ENCODE measurements at regions not wholly inside any gene's neighbourhood (a gene's known extent, or its start where the extent isn't known, plus 50 kb on each side); places are given as distances from the start of the nearest gene placed in this dataset.

GRCh38 chr13:81781471-81781870 is 1440.5 kb upstream of the SPRY2 start:
- no peak for ATAC-seq
- DNase-seq = no peak

- DNase-seq = no peak
- no peak for ATAC-seq
These were observed 1439.0 kb upstream of the SPRY2 start for GRCh38 chr13:81779876-81780275.

- DNase-seq (no peak), ATAC-seq (no peak)
These were observed 1437.4 kb upstream of the SPRY2 start for GRCh38 chr13:81778350-81778749.

GRCh38 chr13:81773263-81773662 is 1432.3 kb upstream of the SPRY2 start:
- DNase-seq (no peak), ATAC-seq (no peak)

GRCh38 chr13:81771951-81772350 is 1431.0 kb upstream of the SPRY2 start:
- ATAC-seq (no peak), DNase-seq (no peak)

- ATAC-seq (no peak), DNase-seq (no peak)
These were observed 1430.1 kb upstream of the SPRY2 start for GRCh38 chr13:81770868-81771505.

- no peak for DNase-seq
- ATAC-seq = no peak
These were observed 1421.5 kb upstream of the SPRY2 start for GRCh38 chr13:81762449-81762848.

GRCh38 chr13:81760316-81760715 is 1419.4 kb upstream of the SPRY2 start:
- DNase-seq (no peak), ATAC-seq (no peak)

GRCh38 chr13:81757348-81757970 is 1416.5 kb upstream of the SPRY2 start:
- ATAC-seq = no peak
- no peak for DNase-seq

GRCh38 chr13:81745391-81745790 is 1404.5 kb upstream of the SPRY2 start:
- ATAC-seq (no peak), DNase-seq (no peak)

- DNase-seq (no peak), ATAC-seq (no peak)
These were observed 1397.4 kb upstream of the SPRY2 start for GRCh38 chr13:81738364-81738763.

GRCh38 chr13:81726037-81726726 is 1385.3 kb upstream of the SPRY2 start:
- DNase-seq (no peak), ATAC-seq (no peak)

GRCh38 chr13:81722456-81722855 is 1381.5 kb upstream of the SPRY2 start:
- no peak for ATAC-seq

GRCh38 chr13:81721400-81721799 is 1380.5 kb upstream of the SPRY2 start:
- no peak for DNase-seq
- no peak for ATAC-seq

More at GRCh38 chr13:81722456-81722855, 1381.5 kb upstream of the SPRY2 start:
- no peak for DNase-seq

GRCh38 chr13:81714513-81714912 is 1373.6 kb upstream of the SPRY2 start:
- no peak for DNase-seq
- no peak for ATAC-seq

GRCh38 chr13:81713201-81713600 is 1372.3 kb upstream of the SPRY2 start:
- ATAC-seq = no peak
- no peak for DNase-seq

GRCh38 chr13:81697826-81698225 is 1356.9 kb upstream of the SPRY2 start:
- DNase-seq = no peak
- no peak for ATAC-seq

GRCh38 chr13:81686877-81687276 is 1346.0 kb upstream of the SPRY2 start:
- DNase-seq (no peak), ATAC-seq (no peak)

GRCh38 chr13:81683521-81683920 is 1342.6 kb upstream of the SPRY2 start:
- ATAC-seq = no peak
- no peak for DNase-seq

- no peak for ATAC-seq
These were observed 1341.2 kb upstream of the SPRY2 start for GRCh38 chr13:81682081-81682630.

GRCh38 chr13:81677857-81678256 is 1336.9 kb upstream of the SPRY2 start:
- ATAC-seq = no peak

More at GRCh38 chr13:81682081-81682630, 1341.2 kb upstream of the SPRY2 start:
- no peak for DNase-seq

GRCh38 chr13:81676008-81676407 is 1335.1 kb upstream of the SPRY2 start:
- DNase-seq = no peak

More at GRCh38 chr13:81677857-81678256, 1336.9 kb upstream of the SPRY2 start:
- no peak for DNase-seq

GRCh38 chr13:81671064-81671463 is 1330.1 kb upstream of the SPRY2 start:
- DNase-seq = no peak
- no peak for ATAC-seq

More at GRCh38 chr13:81676008-81676407, 1335.1 kb upstream of the SPRY2 start:
- no peak for ATAC-seq
